ENCODE measurements at regions not wholly inside any gene's neighbourhood (a gene's known extent, or its start where the extent isn't known, plus 50 kb on each side); places are given as distances from the start of the nearest gene placed in this dataset.

- no peak for TF ChIP-seq CTCF (IDR thresholded peaks at IDR 0.05; ENCODE audit: borderline replicate concordance, extremely low read depth, insufficient read depth)
- no peaks in the 10 kb centered on the region for H3K27me3 ChIP-seq (ENCODE audit: control insufficient read depth, insufficient read depth, low read length)
- H3K9ac ChIP-seq (ENCODE audit: low read length in 3 of 3), result no peak overlapping the region
- peaks cover 0 to 2% (median 0%) of the 10 kb centered on the region in 3 donors for H3K4me1 ChIP-seq (ENCODE audit: control insufficient read depth in 2 of 3, insufficient read depth in 2 of 3, low read depth in 1 of 3, low read length in 3 of 3)
- intact Hi-C loops (cut with DNase I), result no loop called here
- no peaks in the 10 kb centered on the region for H3K36me3 ChIP-seq (ENCODE audit: control insufficient read depth in 2 of 3, insufficient read depth in 3 of 3, low read length in 3 of 3)
- FAIRE-seq (no peak), DNase-seq (no peak)
- no peak overlapping the region for H3K27ac ChIP-seq (ENCODE audit: low read depth in 2 of 2, low read length in 2 of 2)
- H3K9me3 ChIP-seq (ENCODE audit: control insufficient read depth in 2 of 3, insufficient read depth in 1 of 3, low read length in 3 of 3), result peaks cover 0 to 6% (median 0%) of the 10 kb centered on the region in 3 donors
- no peak overlapping the region for H3K4me3 ChIP-seq (ENCODE audit: low read length in 3 of 3)
These were observed 270.5 kb downstream of the FOXL1 start for GRCh38 chr16:86848821-86849220.

- Histone ChIP-seq H3K27me3 (ENCODE audit: control insufficient read depth, insufficient read depth, low read length) (no peaks in the 10 kb centered on the region), H3K9ac (ENCODE audit: low read length in 3 of 3) (no peak overlapping the region), H3K9me3 (ENCODE audit: control insufficient read depth in 2 of 3, insufficient read depth in 1 of 3, low read length in 3 of 3) (peaks cover 0 to 6% (median 0%) of the 10 kb centered on the region in 3 donors), H3K36me3 (ENCODE audit: control insufficient read depth in 2 of 3, insufficient read depth in 3 of 3, low read length in 3 of 3) (no peaks in the 10 kb centered on the region), H3K4me3 (ENCODE audit: low read length in 3 of 3) (no peak overlapping the region), H3K27ac (ENCODE audit: low read depth in 2 of 2, low read length in 2 of 2) (no peak overlapping the region), H3K4me1 (ENCODE audit: control insufficient read depth in 2 of 3, insufficient read depth in 2 of 3, low read depth in 1 of 3, low read length in 3 of 3) (peaks cover 0 to 2% (median 0%) of the 10 kb centered on the region in 3 donors)
- intact Hi-C loops (cut with DNase I), result no loop called here
- FAIRE-seq (no peak), DNase-seq (no peak)
- no peak for TF ChIP-seq CTCF (IDR thresholded peaks at IDR 0.05; ENCODE audit: borderline replicate concordance, extremely low read depth, insufficient read depth)
These were observed 272.3 kb downstream of the FOXL1 start for GRCh38 chr16:86850670-86851069.

GRCh38 chr16:86852135-86852534 is 273.8 kb downstream of the FOXL1 start:
- Histone ChIP-seq H3K4me3 (ENCODE audit: low read length in 3 of 3) (peak overlapping the region in 1 of 3 donors; percentile 21), H3K36me3 (ENCODE audit: control insufficient read depth in 2 of 3, insufficient read depth in 3 of 3, low read length in 3 of 3) (no peaks in the 10 kb centered on the region), H3K27ac (ENCODE audit: low read depth in 2 of 2, low read length in 2 of 2) (no peak overlapping the region), H3K9me3 (ENCODE audit: control insufficient read depth in 2 of 3, insufficient read depth in 1 of 3, low read length in 3 of 3) (peaks cover 0 to 6% (median 0%) of the 10 kb centered on the region in 3 donors), H3K27me3 (ENCODE audit: control insufficient read depth, insufficient read depth, low read length) (no peaks in the 10 kb centered on the region), H3K4me1 (ENCODE audit: control insufficient read depth in 2 of 3, insufficient read depth in 2 of 3, low read depth in 1 of 3, low read length in 3 of 3) (peaks cover 0 to 2% (median 0%) of the 10 kb centered on the region in 3 donors), H3K9ac (ENCODE audit: low read length in 3 of 3) (no peak overlapping the region)
- FAIRE-seq (no peak), DNase-seq (no peak)
- no peak for TF ChIP-seq CTCF (IDR thresholded peaks at IDR 0.05; ENCODE audit: borderline replicate concordance, extremely low read depth, insufficient read depth)
- intact Hi-C loops (cut with DNase I), result no loop called here

GRCh38 chr16:86854058-86854621 is 275.8 kb downstream of the FOXL1 start:
- Histone ChIP-seq H3K36me3 (ENCODE audit: control insufficient read depth in 2 of 3, insufficient read depth in 3 of 3, low read length in 3 of 3) (no peaks in the 10 kb centered on the region), H3K27me3 (ENCODE audit: control insufficient read depth, insufficient read depth, low read length) (no peaks in the 10 kb centered on the region), H3K4me1 (ENCODE audit: control insufficient read depth in 2 of 3, insufficient read depth in 2 of 3, low read depth in 1 of 3, low read length in 3 of 3) (peaks cover 0 to 5% (median 0%) of the 10 kb centered on the region in 3 donors), H3K9ac (ENCODE audit: low read length in 3 of 3) (no peak overlapping the region), H3K4me3 (ENCODE audit: low read length in 3 of 3) (no peak overlapping the region), H3K27ac (ENCODE audit: low read depth in 2 of 2, low read length in 2 of 2) (no peak overlapping the region), H3K9me3 (ENCODE audit: control insufficient read depth in 2 of 3, insufficient read depth in 1 of 3, low read length in 3 of 3) (peaks cover 0 to 7% (median 0%) of the 10 kb centered on the region in 3 donors)
- no peak for TF ChIP-seq CTCF (IDR thresholded peaks at IDR 0.05; ENCODE audit: borderline replicate concordance, extremely low read depth, insufficient read depth)
- DNase-seq, result peak in 1 of 5 donors; percentile 70
- intact Hi-C loops (cut with DNase I), result no loop called here
- no peak for FAIRE-seq

Measured in kidney (tissue), 13 donors.